SK-N-SH treated with all-trans-retinoic acid at 6 μM for 48 hours (cell line): ENCODE measurements at regions not wholly inside any gene's neighbourhood (a gene's known extent, or its start where the extent isn't known, plus 50 kb on each side); places are given as distances from the start of the nearest gene placed in this dataset.

Experiments used
- ATAC-seq: fragments of 200-7000 bp; cut with Tn5 transposase; 3 replicates; pipeline ENCODE4 v1.9.1; 2020; ENCODE audit warnings: mild to moderate bottlenecking, moderate library complexity
- ARNTL ChIP-seq: fragments of 450-650 bp; formaldehyde crosslinking; IDR thresholded peaks from 2 replicates; pipeline ENCODE4 v1.5.0; 2020; ENCODE audit warnings: low read depth, mild to moderate bottlenecking, moderate library complexity, borderline replicate concordance
- BACH2 ChIP-seq: fragments of 250-450 bp; sonication (Bioruptor Pico); IDR thresholded peaks from 2 replicates; pipeline ENCODE4 v1.9.0; 2021; ENCODE audit warnings: mild to moderate bottlenecking, borderline replicate concordance
- CREB5 ChIP-seq: fragments of 250-450 bp; sonication (Bioruptor Pico); IDR thresholded peaks from 2 replicates; pipeline ENCODE4 v1.5.1; 2020; ENCODE audit warnings: low read depth, mild to moderate bottlenecking, moderate library complexity
- CSRNP3 ChIP-seq: fragments of 250-450 bp; sonication (Bioruptor Pico); IDR thresholded peaks from 2 replicates; pipeline ENCODE4 v1.5.1; 2021; ENCODE audit warnings: mild to moderate bottlenecking, moderate library complexity
- ESRRG ChIP-seq: fragments of 250-450 bp; sonication (Bioruptor Pico); IDR thresholded peaks from 2 replicates; pipeline ENCODE4 v1.6.1; 2021; ENCODE audit warnings: mild to moderate bottlenecking
- GLIS3 ChIP-seq: fragments of 250-450 bp; sonication (Bioruptor Pico); IDR thresholded peaks from 2 replicates; pipeline ENCODE4 v1.5.0; 2020; ENCODE audit warnings: mild to moderate bottlenecking, moderate library complexity
- ISL1 ChIP-seq: fragments of 250-450 bp; sonication (Bioruptor Pico); IDR thresholded peaks from 2 replicates; pipeline ENCODE4 v2.1.2; 2022; ENCODE audit warnings: mild to moderate bottlenecking, moderate library complexity
- OSR1 ChIP-seq: fragments of 250-450 bp; sonication (Bioruptor Pico); IDR thresholded peaks from 2 replicates; pipeline ENCODE4 v1.8.0; 2022; ENCODE audit warnings: moderate library complexity, mild to moderate bottlenecking, inconsistent platforms
- PATZ1 ChIP-seq: fragments of 250-450 bp; sonication (Bioruptor Pico); IDR thresholded peaks from 2 replicates; pipeline ENCODE4 v1.8.0; 2020; ENCODE audit warnings: mild to moderate bottlenecking, moderate library complexity, borderline replicate concordance
- POU6F1 ChIP-seq: fragments of 250-450 bp; sonication (Bioruptor Pico); IDR thresholded peaks from 2 replicates; pipeline ENCODE4 v1.8.0; 2021; ENCODE audit warnings: low read depth, mild to moderate bottlenecking, moderate library complexity, borderline replicate concordance
- PPARA ChIP-seq: fragments of 250-450 bp; sonication (Bioruptor Pico); IDR thresholded peaks from 2 replicates; pipeline ENCODE4 v1.5.0; 2020; ENCODE audit warnings: mild to moderate bottlenecking, borderline replicate concordance
- RARB ChIP-seq: fragments of 250-450 bp; sonication (Bioruptor Pico); IDR thresholded peaks from 2 replicates; pipeline ENCODE4 v1.8.0; 2021; ENCODE audit warnings: mild to moderate bottlenecking, moderate library complexity
- SNAI2 ChIP-seq: fragments of 250-450 bp; sonication (Bioruptor Pico); IDR thresholded peaks from 2 replicates; pipeline ENCODE4 v1.5.0; 2020; ENCODE audit warnings: mild to moderate bottlenecking, moderate library complexity
- TCF4 ChIP-seq: fragments of 250-450 bp; sonication (Bioruptor Pico); IDR thresholded peaks from 2 replicates; pipeline ENCODE4 v1.8.0; 2021; ENCODE audit warnings: mild to moderate bottlenecking, moderate library complexity, borderline replicate concordance
- TOX ChIP-seq: fragments of 250-450 bp; sonication (Bioruptor Pico); IDR thresholded peaks from 2 replicates; pipeline ENCODE4 v1.8.0; 2021; ENCODE audit warnings: mild to moderate bottlenecking, moderate library complexity, borderline replicate concordance
- ZNF565 ChIP-seq: fragments of 450-650 bp; formaldehyde crosslinking; conservative IDR thresholded peaks from 2 replicates; pipeline ENCODE4 v1.5.0; 2020; ENCODE audit warnings: low read depth, mild to moderate bottlenecking, moderate library complexity
- ZNF70 ChIP-seq: fragments of 450-650 bp; formaldehyde crosslinking; IDR thresholded peaks from 2 replicates; pipeline ENCODE4 v1.5.0; 2020; ENCODE audit warnings: mild to moderate bottlenecking, moderate library complexity
- ZNF8 ChIP-seq: fragments of 450-650 bp; formaldehyde crosslinking; IDR thresholded peaks from 2 replicates; pipeline ENCODE4 v1.5.0; 2020; ENCODE audit warnings: mild to moderate bottlenecking, moderate library complexity

GRCh38 chr9:1173211-1173610 is 123.1 kb downstream of the DMRT2 start:
- ATAC-seq, result no peak

GRCh38 chr9:1173993-1174392 is 123.8 kb downstream of the DMRT2 start:
- no peak for ATAC-seq
- TF ChIP-seq RARB (CRISPR knock-in tag) (no peak), POU6F1 (CRISPR knock-in tag) (no peak), CSRNP3 (CRISPR knock-in tag) (no peak), TOX (no peak), CREB5 (CRISPR knock-in tag) (no peak), PPARA (CRISPR knock-in tag) (no peak), TCF4 (CRISPR knock-in tag) (no peak), GLIS3 (CRISPR knock-in tag) (no peak), ISL1 (CRISPR knock-in tag) (no peak), SNAI2 (CRISPR knock-in tag) (no peak), PATZ1 (no peak), BACH2 (no peak), ZNF8 (CRISPR knock-in tag) (no peak), ESRRG (CRISPR knock-in tag) (no peak), OSR1 (CRISPR knock-in tag) (no peak)

More at GRCh38 chr9:1173211-1173610, 123.1 kb downstream of the DMRT2 start:
- TF ChIP-seq RARB (CRISPR knock-in tag) (no peak), ZNF8 (CRISPR knock-in tag) (no peak), BACH2 (no peak), POU6F1 (CRISPR knock-in tag) (no peak), ARNTL (CRISPR knock-in tag) (no peak), SNAI2 (CRISPR knock-in tag) (no peak), ZNF70 (CRISPR knock-in tag) (no peak), ESRRG (CRISPR knock-in tag) (no peak), OSR1 (CRISPR knock-in tag) (no peak), PATZ1 (no peak), PPARA (CRISPR knock-in tag) (no peak), CSRNP3 (CRISPR knock-in tag) (no peak), ZNF565 (CRISPR knock-in tag) (no peak), ISL1 (CRISPR knock-in tag) (no peak)
